GM12874 (cell line): ENCODE measurements at regions not wholly inside any gene's neighbourhood (a gene's known extent, or its start where the extent isn't known, plus 50 kb on each side); places are given as distances from the start of the nearest gene placed in this dataset.

ENCODE experiments used
- CTCF ChIP-seq: IDR thresholded peaks from 2 replicates; pipeline ENCODE4 v1.5.1; 2011; ENCODE audit warnings: low read depth, mild to moderate bottlenecking, control low read depth, low read length, moderate library complexity; ENCODE audit not compliant: insufficient read depth

GRCh38 chr10:47095848-47096612 is 184.8 kb downstream of the PTPN20 start:
- no peak for TF ChIP-seq CTCF

- TF ChIP-seq CTCF: no peak
Measured at GRCh38 chr10:47098238-47098637, 187.0 kb downstream of the PTPN20 start.

GRCh38 chr10:47098964-47099363 is 187.7 kb downstream of the PTPN20 start:
- no peak for TF ChIP-seq CTCF

GRCh38 chr10:47099474-47099873 is 188.2 kb downstream of the PTPN20 start:
- TF ChIP-seq CTCF: no peak

GRCh38 chr10:47101196-47101595 is 190.0 kb downstream of the PTPN20 start:
- no peak for TF ChIP-seq CTCF

- no peak for TF ChIP-seq CTCF
Measured at GRCh38 chr10:47101807-47102206, 190.6 kb downstream of the PTPN20 start.

GRCh38 chr10:47104151-47104605 is 192.9 kb downstream of the PTPN20 start:
- TF ChIP-seq CTCF: no peak
